Endothelial cell of umbilical vein (primary cell): ENCODE measurements at regions not wholly inside any gene's neighbourhood (a gene's known extent, or its start where the extent isn't known, plus 50 kb on each side); places are given as distances from the start of the nearest gene placed in this dataset.

Experiments
- BruUV-seq: library from RNA; stranded (reverse); fragments of 400-500 nt; replicated peaks from 2 replicates; lab custom pipeline; 2021; lab: Mats Ljungman, UMichigan
- CTCF ChIA-PET: fragments of 300-600, 350-600 bp; sonication (Branson Sonifier 250); formaldehyde crosslinking; loops from one replicate; lab custom pipeline; 2021; ENCODE audit warnings: antibody characterized with exemption, inconsistent platforms; lab: Charles Lee
- POLR2A ChIA-PET: fragments of 300-600, 350-600 bp; sonication (Branson Sonifier 250); formaldehyde crosslinking; loops from one replicate; lab custom pipeline; 2021; ENCODE audit warnings: antibody characterized with exemption, inconsistent platforms; lab: Charles Lee
- DNase-seq: peaks from one replicate; pipeline ENCODE4 v3.0.0-alpha.2; 2011; ENCODE audit warnings: low read depth, low spot score
- FAIRE-seq: peaks from 2 replicates; lab custom pipeline; 2011; peaks lifted over from hg19 to GRCh38; lab: Jason Lieb, UNC
- H2AFZ ChIP-seq: 2 replicates; pipeline ENCODE4 v1.6.0; 2012; ENCODE audit warnings: low read depth, low read length, control low read depth, inconsistent platforms
- H3K27ac ChIP-seq: 2 replicates; pipeline ENCODE4 v1.5.1; 2011; ENCODE audit warnings: low read depth, mild to moderate bottlenecking, control low read depth, low read length, moderate library complexity; ENCODE audit not compliant: insufficient read depth
- H3K27me3 ChIP-seq, 2 experiments: 2 replicates each; pipeline versions ENCODE4 v1.6.0 to v1.6.1; 2011; ENCODE audit warnings: low read length in 2 of 2, mixed read lengths in 1 of 2; ENCODE audit not compliant: control insufficient read depth in 2 of 2, insufficient read depth in 2 of 2
- H3K36me3 ChIP-seq, 2 experiments: 2 replicates in 1 of 2; 3 replicates in 1 of 2; pipeline ENCODE4 v1.5.1; 2011; ENCODE audit warnings: low read length in 2 of 2, mild to moderate bottlenecking in 1 of 2, moderate library complexity in 1 of 2; ENCODE audit not compliant: control insufficient read depth in 2 of 2, insufficient read depth in 2 of 2; ENCODE audit errors: extremely low read depth in 1 of 2
- H3K4me1 ChIP-seq: 3 replicates; pipeline ENCODE4 v1.5.1; 2011; ENCODE audit warnings: mild to moderate bottlenecking, low read length; ENCODE audit not compliant: control insufficient read depth, insufficient read depth; ENCODE audit errors: extremely low read depth
- H3K4me2 ChIP-seq: 2 replicates; pipeline ENCODE4 v1.6.1; 2011; ENCODE audit warnings: low read length, control low read depth, mixed read lengths; ENCODE audit not compliant: insufficient read depth
- H3K4me3 ChIP-seq, 3 experiments: fragments of 200-600 bp in 1 of 3; sonication (generic), shearing (Covaris generic) in 1 of 3; replicated peaks in 1 of 3; 2 replicates each; pipeline ENCODE4 v1.5.1; 2011 to 2016; ENCODE audit warnings: control low read depth in 3 of 3, low read length in 3 of 3, mild to moderate bottlenecking in 2 of 3, inconsistent platforms in 1 of 3, low read depth in 1 of 3, moderate library complexity in 1 of 3; ENCODE audit not compliant: insufficient read depth in 1 of 3
- H3K79me2 ChIP-seq: 2 replicates; pipeline ENCODE4 v1.6.0; 2012; ENCODE audit warnings: low read length, inconsistent platforms; ENCODE audit not compliant: control insufficient read depth, insufficient read depth
- H3K9ac ChIP-seq: replicated peaks from 2 replicates; pipeline ENCODE3; 2011; ENCODE audit warnings: low read length, control low read depth; ENCODE audit not compliant: insufficient read depth; ENCODE audit errors: extremely low read depth
- H3K9me1 ChIP-seq: replicated peaks from 3 replicates; pipeline ENCODE4 v1.6.0; 2011; ENCODE audit warnings: mild to moderate bottlenecking, low read length; ENCODE audit not compliant: control insufficient read depth, insufficient read depth; ENCODE audit errors: extremely low read depth
- H3K9me3 ChIP-seq: replicated peaks from 2 replicates; pipeline ENCODE4 v1.5.1; 2012; ENCODE audit warnings: low read length, inconsistent platforms; ENCODE audit not compliant: control insufficient read depth, insufficient read depth
- H4K20me1 ChIP-seq: replicated peaks from 2 replicates; pipeline ENCODE3; 2011; ENCODE audit warnings: mild to moderate bottlenecking, low read length; ENCODE audit not compliant: control insufficient read depth, insufficient read depth; ENCODE audit errors: extremely low read depth
- CTCF ChIP-seq, 2 donors: IDR thresholded peaks; 1 replicate in 1 of 2; 2 replicates in 1 of 2; pipeline ENCODE4 v1.5.1; 2011; ENCODE audit warnings: low read length in 2 of 2, mild to moderate bottlenecking in 2 of 2, moderate library complexity in 2 of 2, control low read depth in 1 of 2, inconsistent platforms in 1 of 2, low read depth in 1 of 2; ENCODE audit not compliant: insufficient read depth in 1 of 2; ENCODE audit errors: extremely low read depth in 1 of 2
- EZH2 ChIP-seq: IDR thresholded peaks from 2 replicates; pipeline ENCODE4 v1.6.1; 2012; ENCODE audit warnings: borderline replicate concordance, low read depth, mild to moderate bottlenecking, moderate library complexity, low read length, inconsistent platforms; ENCODE audit not compliant: severe bottlenecking
- FOS ChIP-seq: IDR thresholded peaks from 2 replicates; pipeline ENCODE4 v1.6.1; 2011; ENCODE audit warnings: mild to moderate bottlenecking, low read length, moderate library complexity, borderline replicate concordance; ENCODE audit not compliant: insufficient read depth
- GATA2 ChIP-seq: IDR thresholded peaks from 2 replicates; pipeline ENCODE4 v1.7.0; 2011; ENCODE audit warnings: low read depth, mild to moderate bottlenecking, moderate library complexity, mixed read lengths, low read length; ENCODE audit not compliant: insufficient read length, insufficient read depth
- JUN ChIP-seq: IDR thresholded peaks from 2 replicates; pipeline ENCODE4 v1.6.1; 2011; ENCODE audit warnings: borderline replicate concordance, low read depth; ENCODE audit not compliant: insufficient read length, insufficient read depth
- MAX ChIP-seq: IDR thresholded peaks from 2 replicates; pipeline ENCODE4 v1.6.1; 2011; ENCODE audit not compliant: insufficient read depth, insufficient read length
- MYC ChIP-seq: IDR thresholded peaks from one replicate; pipeline ENCODE4 v1.6.1; 2011; ENCODE audit warnings: mild to moderate bottlenecking, low read depth, low read length
- POLR2A ChIP-seq: IDR thresholded peaks from 2 replicates; pipeline ENCODE4 v1.6.1; 2012; ENCODE audit warnings: low read depth, mild to moderate bottlenecking, control low read depth, low read length
- POLR2AphosphoS5 ChIP-seq: IDR thresholded peaks from 2 replicates; pipeline ENCODE4 v1.6.1; 2012; ENCODE audit warnings: low read depth, mild to moderate bottlenecking, control low read depth, low read length, moderate library complexity; ENCODE audit not compliant: insufficient read depth
- dilution Hi-C: fragments of 300-500 bp; cut with MboI; formaldehyde crosslinking; loops from one replicate; pipeline ENCODE4 v1.15.0; 2019; ENCODE audit warnings: low sequenced_read_pairs; ENCODE audit not compliant: extremely low pct_ligation_motif_present
- intact Hi-C: fragments of 100-400 bp; cut with micrococcal nuclease; formaldehyde crosslinking; loops from one replicate; pipeline ENCODE4 v1.10.0; 2022

- Histone ChIP-seq H3K9me3 (no peaks in the 10 kb centered on the region), H3K4me1 (peaks cover 3% of the 10 kb centered on the region), H3K9ac (no peak overlapping the region), H3K79me2 (no peaks in the 10 kb centered on the region), H2AFZ (no peak overlapping the region), H3K4me3 (no peak overlapping the region), H3K27me3 (no peaks in the 10 kb centered on the region), H3K36me3 (no peaks in the 10 kb centered on the region), H4K20me1 (no peaks in the 10 kb centered on the region), H3K4me2 (no peak overlapping the region), H3K9me1 (no peaks in the 10 kb centered on the region), H3K27ac (no peak overlapping the region)
- BruUV-seq: no TSS peak
- dilution Hi-C loops (no loop called here), intact Hi-C loops (no loop called here)
- ChIA-PET POLR2A (no interaction called here), CTCF (no interaction called here)
- FAIRE-seq: no peak
- DNase-seq: no peak
- TF ChIP-seq POLR2A (no peak), EZH2 (no peak), CTCF (IDR thresholded peaks at IDR 0.05; ENCODE audit: extremely low read depth in 1 of 2, insufficient read depth in 1 of 2, low read depth in 1 of 2, low read length in 2 of 2) (no peak)
These were observed 83.8 kb upstream of the GRB10 start for GRCh38 chr7:50866343-50867033.

- no peak overlapping the region for H3K27ac ChIP-seq
- no peak overlapping the region for H3K4me2 ChIP-seq
- H3K27me3 ChIP-seq: no peaks in the 10 kb centered on the region
- no peaks in the 10 kb centered on the region for H3K79me2 ChIP-seq
- H3K4me1 ChIP-seq: peaks cover 3% of the 10 kb centered on the region
- ChIA-PET CTCF (interaction anchor here (0.5 kb wide), 1 partner anchor 77 kb away, joined by 3 read pairs; no protein-coding TSS in a partner anchor), POLR2A (no interaction called here)
- no peak overlapping the region for H3K9ac ChIP-seq
- H3K9me1 ChIP-seq: no peaks in the 10 kb centered on the region
- FAIRE-seq (no peak), DNase-seq (no peak)
- H3K9me3 ChIP-seq: no peaks in the 10 kb centered on the region
- intact Hi-C loops: no loop called here
- no peak overlapping the region for H2AFZ ChIP-seq
- TF ChIP-seq GATA2: no peak
- TF ChIP-seq FOS: no peak
- no peak for TF ChIP-seq POLR2AphosphoS5
- TF ChIP-seq JUN: no peak
- no peak for TF ChIP-seq EZH2
- TF ChIP-seq MYC: no peak
- TF ChIP-seq POLR2A: no peak
- no peak for TF ChIP-seq MAX
- no peak for TF ChIP-seq CTCF (IDR thresholded peaks at IDR 0.05; ENCODE audit: extremely low read depth in 1 of 2, insufficient read depth in 1 of 2, low read depth in 1 of 2, low read length in 2 of 2)
- dilution Hi-C loops: no loop called here
- H4K20me1 ChIP-seq: no peaks in the 10 kb centered on the region
- H3K4me3 ChIP-seq: no peak overlapping the region
- no TSS peak for BruUV-seq
- no peaks in the 10 kb centered on the region for H3K36me3 ChIP-seq
These were observed 82.8 kb upstream of the GRB10 start for GRCh38 chr7:50865450-50865849.
